ENCODE measurements at regions not wholly inside any gene's neighbourhood (a gene's known extent, or its start where the extent isn't known, plus 50 kb on each side); places are given as distances from the start of the nearest gene placed in this dataset.

DNA sequence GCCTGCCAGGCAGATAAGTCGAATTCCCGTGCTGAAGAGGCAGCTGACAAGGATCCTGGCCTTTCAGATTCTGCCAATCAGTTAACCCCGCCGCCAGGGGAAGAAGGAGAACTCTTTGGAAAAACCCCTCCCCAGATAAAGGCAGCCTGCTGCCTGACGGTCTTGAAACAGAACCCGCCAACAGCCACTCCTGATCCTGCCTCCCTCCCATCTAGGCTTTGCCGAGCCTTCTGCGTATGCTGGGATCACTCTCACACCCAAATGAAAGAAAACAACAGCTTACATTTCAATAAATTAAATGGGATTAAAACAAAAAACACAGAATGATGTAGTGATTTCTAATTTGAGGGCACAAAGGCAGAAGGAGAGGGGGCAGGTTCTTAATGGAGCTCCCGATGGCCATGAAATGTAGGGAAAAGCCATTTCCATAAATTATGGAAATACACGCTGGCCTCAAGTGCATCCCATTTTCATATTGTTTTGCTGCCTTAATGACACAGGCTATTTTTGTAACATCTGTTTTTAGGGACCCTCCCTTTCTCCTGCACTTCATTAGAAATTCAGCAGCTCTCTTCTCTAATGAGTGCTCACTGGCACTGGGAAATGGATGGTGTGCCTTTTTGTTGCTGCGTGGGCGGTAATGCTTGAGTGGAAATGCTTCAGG, 319.1 kb downstream of the MED10 start:
- no peaks in the 10 kb centered on the region for H3K4me1 ChIP-seq (ENCODE audit: insufficient read depth, low read length)
- H3K9me3 ChIP-seq (ENCODE audit: insufficient read depth, low read depth, low read length) = peaks cover 3% of the 10 kb centered on the region; the same call in 1 of the 2 replicates
- no peak overlapping the region for H3K4me3 ChIP-seq (ENCODE audit: low read length)
- no peak overlapping the region for H3K9ac ChIP-seq (ENCODE audit: low read depth, low read length)
- no peaks in the 10 kb centered on the region for H3K27me3 ChIP-seq (ENCODE audit: insufficient read depth, low read length)
- H3K27ac ChIP-seq (ENCODE audit: low read depth, low read length) = no peak overlapping the region
- 87% methylated on average over 12 of the region's 12 CpGs for WGBS
- no peaks in the 10 kb centered on the region for H3K36me3 ChIP-seq (ENCODE audit: insufficient read depth, low read length)

DNA sequence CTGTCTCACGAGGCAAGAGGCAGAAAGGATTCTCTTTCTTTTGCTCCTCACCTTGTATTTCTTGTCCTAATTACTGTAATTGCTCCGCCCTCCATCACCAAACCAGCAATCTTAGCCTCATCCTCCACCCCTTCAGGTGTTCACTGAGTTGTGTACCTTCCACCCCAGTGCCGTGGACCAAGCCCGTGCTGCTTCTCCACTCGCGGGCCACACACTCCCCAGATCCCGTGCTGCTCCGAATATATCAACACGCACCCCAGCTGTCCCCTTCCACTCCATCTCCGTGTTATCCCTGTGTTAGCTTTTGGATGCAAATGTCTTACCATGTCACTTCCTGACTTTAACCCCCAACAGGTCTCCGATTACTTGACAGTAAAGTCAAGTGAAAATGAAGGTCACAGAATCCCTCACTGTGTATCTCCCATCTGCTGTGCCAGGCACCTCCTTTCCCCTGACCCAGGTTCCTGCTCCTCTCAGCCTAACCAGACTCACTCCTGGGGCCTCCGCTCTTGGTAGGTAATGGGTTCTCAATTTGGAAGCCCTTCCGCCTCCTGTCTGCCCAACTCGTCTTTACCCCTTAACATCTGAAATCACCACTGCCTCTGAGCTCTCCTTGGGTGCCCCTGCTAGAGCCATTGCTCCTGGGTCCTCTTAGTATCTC, 320.2 kb downstream of the MED10 start:
- Histone ChIP-seq H3K27ac (ENCODE audit: low read depth, low read length) (no peak overlapping the region), H3K4me1 (ENCODE audit: insufficient read depth, low read length) (no peaks in the 10 kb centered on the region), H3K4me3 (ENCODE audit: low read length) (no peak overlapping the region), H3K36me3 (ENCODE audit: insufficient read depth, low read length) (no peaks in the 10 kb centered on the region), H3K9me3 (ENCODE audit: insufficient read depth, low read depth, low read length) (peaks cover 2% of the 10 kb centered on the region; the same call in 1 of the 2 replicates), H3K27me3 (ENCODE audit: insufficient read depth, low read length) (no peaks in the 10 kb centered on the region), H3K9ac (ENCODE audit: low read depth, low read length) (no peak overlapping the region)
- 95% methylated on average over 14 of the region's 14 CpGs for WGBS

DNA sequence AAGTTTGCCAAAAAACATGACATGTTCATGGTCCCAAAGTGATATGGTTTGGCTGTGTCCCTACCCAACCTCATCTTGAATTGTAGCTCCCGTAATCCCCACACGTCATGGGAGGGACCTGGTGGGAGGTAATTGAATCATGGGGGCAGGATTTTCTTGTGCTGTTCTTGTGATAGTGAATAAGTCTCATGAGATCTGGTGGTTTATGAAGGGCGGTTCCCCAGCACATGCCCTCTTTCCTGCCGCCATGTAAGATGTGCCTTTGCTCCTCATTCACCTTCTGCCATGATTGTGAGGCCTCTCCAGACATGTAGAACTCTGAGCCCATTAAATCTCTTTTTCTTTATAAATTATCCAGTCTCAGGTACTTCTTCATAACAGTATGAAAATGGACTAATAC, 322.1 kb downstream of the MED10 start:
- Histone ChIP-seq H3K36me3 (ENCODE audit: insufficient read depth, low read length) (no peaks in the 10 kb centered on the region), H3K4me3 (ENCODE audit: low read length) (no peak overlapping the region), H3K27me3 (ENCODE audit: insufficient read depth, low read length) (no peaks in the 10 kb centered on the region), H3K9ac (ENCODE audit: low read depth, low read length) (no peak overlapping the region), H3K27ac (ENCODE audit: low read depth, low read length) (no peak overlapping the region), H3K9me3 (ENCODE audit: insufficient read depth, low read depth, low read length) (no peaks in the 10 kb centered on the region; the same call in 1 of the 2 replicates), H3K4me1 (ENCODE audit: insufficient read depth, low read length) (no peaks in the 10 kb centered on the region)
- 86% methylated on average over 4 of the region's 4 CpGs for WGBS

DNA sequence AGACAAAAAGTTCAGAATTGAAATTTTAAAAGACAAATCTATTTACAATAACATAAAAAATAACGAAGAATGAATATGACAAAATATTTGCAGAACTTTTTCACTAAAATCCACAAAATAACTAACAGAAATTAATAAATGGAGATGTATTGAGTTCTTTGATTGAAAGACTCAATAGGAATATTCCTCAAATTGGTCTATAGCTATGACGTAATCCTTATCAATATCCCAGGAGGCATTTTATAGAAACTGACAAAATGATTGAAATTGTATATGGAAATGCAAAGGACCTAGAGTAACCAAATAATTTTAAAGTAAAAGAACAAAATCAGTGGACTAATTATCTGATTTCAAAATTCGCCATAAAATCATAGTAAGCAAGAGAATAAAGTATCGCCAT, 328.7 kb downstream of the MED10 start:
- WGBS = no CpG with 5 or more reads among the region's 4 CpGs
- no peak overlapping the region for H3K4me3 ChIP-seq (ENCODE audit: low read length)

DNA sequence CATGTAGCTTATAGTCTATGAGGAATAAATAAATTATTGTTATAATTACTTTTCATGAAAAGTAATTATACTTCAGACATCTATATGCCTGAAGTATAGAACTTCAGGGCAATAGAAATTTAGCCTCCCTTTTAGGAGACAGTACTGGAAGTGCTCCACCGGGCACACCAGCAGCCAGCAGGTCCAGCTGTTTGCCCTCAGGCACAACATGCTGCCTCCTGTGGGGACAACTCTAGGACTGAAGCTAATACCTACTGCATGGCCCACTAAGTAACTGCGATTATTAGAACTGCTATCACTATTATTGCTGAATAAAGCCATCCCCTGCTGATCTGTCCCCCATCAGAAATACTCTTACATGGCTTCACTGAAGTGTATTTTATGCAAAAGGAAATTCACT, 329.6 kb downstream of the MED10 start:
- 91% methylated on average over 2 of the region's 2 CpGs for WGBS
- Histone ChIP-seq H3K27ac (ENCODE audit: low read depth, low read length) (no peak overlapping the region), H3K27me3 (ENCODE audit: insufficient read depth, low read length) (no peaks in the 10 kb centered on the region)

More for the DNA sequence above, 328.7 kb downstream of the MED10 start:
- H3K36me3 ChIP-seq (ENCODE audit: insufficient read depth, low read length) = no peaks in the 10 kb centered on the region
- 0 out of 2 replicates have a peak, but pooled peaks cover 5% of the 10 kb centered on the region for H3K9me3 ChIP-seq (ENCODE audit: insufficient read depth, low read depth, low read length)
- no peaks in the 10 kb centered on the region for H3K27me3 ChIP-seq (ENCODE audit: insufficient read depth, low read length)
- no peak overlapping the region for H3K27ac ChIP-seq (ENCODE audit: low read depth, low read length)
- H3K4me1 ChIP-seq (ENCODE audit: insufficient read depth, low read length) = no peaks in the 10 kb centered on the region
- no peak overlapping the region for H3K9ac ChIP-seq (ENCODE audit: low read depth, low read length)

DNA sequence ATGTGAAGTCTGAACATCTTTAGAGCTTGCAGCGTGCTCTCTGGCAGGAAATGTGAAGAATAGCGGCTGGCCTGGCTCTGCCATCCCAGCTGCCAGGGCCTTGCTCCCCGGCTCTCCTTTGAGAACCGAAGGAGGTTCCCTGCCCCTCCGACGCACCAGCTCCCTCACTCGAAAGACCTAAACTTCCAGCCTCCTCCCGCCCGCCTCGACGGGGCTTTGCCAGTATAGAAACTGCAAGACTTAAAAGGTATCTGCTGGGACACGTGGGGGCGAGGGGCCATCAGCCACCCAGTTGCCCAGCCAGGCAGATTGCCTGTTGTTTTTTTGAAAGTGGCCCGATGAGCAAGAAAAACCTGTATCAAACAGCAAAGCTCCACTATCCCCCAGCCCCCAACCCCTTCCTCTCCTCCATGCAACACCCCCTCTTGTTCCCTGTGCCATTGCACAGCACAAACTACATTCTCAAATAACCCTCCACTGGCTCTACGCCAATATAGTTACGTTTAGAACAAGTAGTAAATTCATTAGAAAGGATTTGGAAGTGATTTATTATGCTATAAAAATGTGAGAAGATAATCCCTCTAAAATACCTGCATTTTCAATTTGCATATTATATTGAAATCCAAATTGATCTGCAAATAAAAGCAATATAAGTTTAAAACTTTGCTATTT, 331.9 kb downstream of the MED10 start:
- no peak overlapping the region for H3K27ac ChIP-seq (ENCODE audit: low read depth, low read length)
- H3K4me1 ChIP-seq (ENCODE audit: insufficient read depth, low read length) = no peaks in the 10 kb centered on the region
- 0 out of 2 replicates have a peak, but pooled peaks cover 5% of the 10 kb centered on the region for H3K9me3 ChIP-seq (ENCODE audit: insufficient read depth, low read depth, low read length)
- no peaks in the 10 kb centered on the region for H3K36me3 ChIP-seq (ENCODE audit: insufficient read depth, low read length)
- no peak overlapping the region for H3K9ac ChIP-seq (ENCODE audit: low read depth, low read length)
- H3K4me3 ChIP-seq (ENCODE audit: low read length) = no peak overlapping the region
- no peaks in the 10 kb centered on the region for H3K27me3 ChIP-seq (ENCODE audit: insufficient read depth, low read length)
- 92% methylated on average over 14 of the region's 16 CpGs for WGBS

More for the DNA sequence above, 329.6 kb downstream of the MED10 start:
- H3K4me3 ChIP-seq (ENCODE audit: low read length) = no peak overlapping the region
- H3K9ac ChIP-seq (ENCODE audit: low read depth, low read length) = no peak overlapping the region
- no peaks in the 10 kb centered on the region for H3K4me1 ChIP-seq (ENCODE audit: insufficient read depth, low read length)
- H3K36me3 ChIP-seq (ENCODE audit: insufficient read depth, low read length) = no peaks in the 10 kb centered on the region
- 0 out of 2 replicates have a peak, but pooled peaks cover 5% of the 10 kb centered on the region for H3K9me3 ChIP-seq (ENCODE audit: insufficient read depth, low read depth, low read length)

DNA sequence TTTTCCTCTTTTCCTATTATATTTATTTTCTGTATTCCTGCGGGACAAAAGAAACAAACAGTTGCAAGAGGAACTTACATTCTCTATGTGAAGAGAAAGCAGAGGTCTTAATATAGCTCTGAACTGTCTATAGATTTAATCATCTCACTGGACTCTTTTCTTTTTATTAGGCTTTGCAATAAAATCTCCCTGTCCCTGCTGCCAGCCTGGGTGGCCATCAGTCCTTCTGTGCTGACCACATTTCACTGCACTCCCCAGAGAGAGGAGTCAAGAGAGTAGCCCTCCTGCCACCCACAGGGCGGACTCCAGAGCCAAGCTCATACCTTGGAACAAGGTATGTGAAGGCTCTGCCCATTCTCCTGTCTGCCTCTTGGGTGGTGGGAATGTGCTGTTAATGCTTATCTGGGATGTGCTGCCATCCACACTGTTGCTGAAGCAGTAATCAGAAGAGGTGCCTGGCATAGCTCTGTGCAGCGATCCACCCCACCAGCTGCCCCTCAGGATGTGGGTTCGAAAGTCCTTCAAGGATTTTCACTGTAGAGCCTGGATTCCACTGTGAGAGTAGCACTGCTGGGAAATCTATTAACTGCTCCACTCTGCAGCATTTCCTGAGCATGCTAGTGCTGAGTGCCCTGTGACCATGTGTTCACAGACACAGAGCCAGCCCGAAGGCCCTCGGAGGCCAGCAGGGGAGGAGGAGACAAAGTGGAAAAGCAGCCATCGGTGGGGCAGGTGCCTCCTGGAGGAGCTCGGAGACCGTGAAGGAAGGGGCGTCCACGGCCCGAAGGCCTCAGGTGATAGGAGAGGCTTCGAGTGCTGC, 334.6 kb downstream of the MED10 start:
- Histone ChIP-seq H3K9me3 (ENCODE audit: insufficient read depth, low read depth, low read length) (no peaks in the 10 kb centered on the region), H3K27me3 (ENCODE audit: insufficient read depth, low read length) (no peaks in the 10 kb centered on the region), H3K4me3 (ENCODE audit: low read length) (no peak overlapping the region), H3K4me1 (ENCODE audit: insufficient read depth, low read length) (no peaks in the 10 kb centered on the region), H3K9ac (ENCODE audit: low read depth, low read length) (no peak overlapping the region), H3K36me3 (ENCODE audit: insufficient read depth, low read length) (no peaks in the 10 kb centered on the region), H3K27ac (ENCODE audit: low read depth, low read length) (no peak overlapping the region)
- WGBS = 91% methylated on average over 13 of the region's 13 CpGs

DNA sequence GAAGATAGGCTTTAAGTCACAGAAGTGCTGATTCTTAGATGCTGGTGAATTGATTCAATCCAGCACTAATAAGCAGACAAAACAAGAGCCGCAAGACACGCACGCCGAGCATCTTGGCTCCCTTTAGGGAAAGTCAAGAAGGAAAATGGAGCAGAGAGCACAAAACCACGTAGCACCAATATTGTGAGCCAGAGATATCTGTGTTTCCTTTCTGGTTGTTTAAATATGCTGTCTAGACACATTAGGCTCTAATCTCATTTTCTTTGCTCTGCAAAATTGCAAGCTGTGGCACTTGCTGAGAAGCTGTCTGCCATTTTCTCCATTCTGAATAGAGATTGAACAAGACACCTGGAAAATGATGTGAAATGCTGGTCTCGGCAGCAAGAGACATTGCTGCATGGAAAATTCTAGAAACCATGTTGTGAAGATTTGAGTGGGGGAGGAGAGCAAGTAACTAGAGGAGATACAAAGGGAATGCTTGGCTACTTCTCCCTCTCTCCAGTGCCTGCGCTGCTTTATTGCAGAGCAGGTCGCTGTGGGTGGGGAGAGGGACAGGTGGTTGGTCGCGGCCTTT, 336.3 kb downstream of the MED10 start:
- 89% methylated on average over 8 of the region's 10 CpGs for WGBS
- H3K27me3 ChIP-seq (ENCODE audit: insufficient read depth, low read length) = no peaks in the 10 kb centered on the region

DNA sequence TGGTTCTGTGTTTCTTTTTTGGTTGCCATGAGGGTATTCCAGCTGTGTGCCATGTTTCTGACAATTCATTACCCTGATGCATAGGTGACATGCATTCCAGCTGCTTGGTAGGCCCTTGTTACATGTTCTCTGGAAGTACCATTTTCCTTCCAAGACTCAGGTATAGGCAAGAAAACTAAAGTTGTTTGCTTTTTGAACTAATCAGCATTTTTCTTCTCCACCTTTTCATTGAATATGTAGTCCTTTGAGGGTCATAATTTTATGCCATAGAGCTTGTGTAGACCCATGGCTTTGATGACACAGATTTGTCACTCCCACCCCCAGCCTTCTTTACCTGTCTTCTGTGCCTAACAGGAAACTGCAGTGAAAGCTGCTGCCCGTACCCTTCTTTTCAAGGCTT, 339.2 kb downstream of the MED10 start:
- 90% methylated on average over 1 of the region's 1 CpG for WGBS
- Histone ChIP-seq H3K9ac (ENCODE audit: low read depth, low read length) (no peak overlapping the region), H3K27ac (ENCODE audit: low read depth, low read length) (no peak overlapping the region), H3K27me3 (ENCODE audit: insufficient read depth, low read length) (no peaks in the 10 kb centered on the region), H3K36me3 (ENCODE audit: insufficient read depth, low read length) (no peaks in the 10 kb centered on the region), H3K4me1 (ENCODE audit: insufficient read depth, low read length) (no peaks in the 10 kb centered on the region), H3K9me3 (ENCODE audit: insufficient read depth, low read depth, low read length) (no peaks in the 10 kb centered on the region), H3K4me3 (ENCODE audit: low read length) (no peak overlapping the region)

More for the DNA sequence above, 336.3 kb downstream of the MED10 start:
- H3K27ac ChIP-seq (ENCODE audit: low read depth, low read length) = no peak overlapping the region
- no peaks in the 10 kb centered on the region for H3K36me3 ChIP-seq (ENCODE audit: insufficient read depth, low read length)
- H3K4me1 ChIP-seq (ENCODE audit: insufficient read depth, low read length) = no peaks in the 10 kb centered on the region
- H3K9ac ChIP-seq (ENCODE audit: low read depth, low read length) = no peak overlapping the region
- H3K4me3 ChIP-seq (ENCODE audit: low read length) = no peak overlapping the region
- H3K9me3 ChIP-seq (ENCODE audit: insufficient read depth, low read depth, low read length) = no peaks in the 10 kb centered on the region

DNA sequence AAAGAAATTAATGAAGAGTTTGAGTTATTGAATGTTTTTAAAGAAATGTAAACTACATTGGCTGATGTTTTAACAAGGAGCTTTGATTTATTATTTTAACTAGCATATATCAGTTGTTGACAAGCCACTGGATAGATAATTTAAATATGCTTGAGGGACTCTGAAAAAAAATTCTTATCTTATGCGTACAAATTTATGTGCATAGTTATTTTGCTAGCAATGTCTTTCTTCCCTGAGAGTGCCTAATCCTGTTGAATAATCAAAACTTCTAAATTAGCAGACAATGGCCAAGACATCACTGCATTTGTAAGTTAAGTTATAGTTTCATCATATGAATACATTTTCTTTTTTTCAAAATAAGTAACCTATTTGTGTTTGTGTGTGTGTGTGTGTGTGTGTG, 342.3 kb downstream of the MED10 start:
- 0 out of 2 replicates have a peak, but pooled peaks cover 4% of the 10 kb centered on the region for H3K9me3 ChIP-seq (ENCODE audit: insufficient read depth, low read depth, low read length)
- no peaks in the 10 kb centered on the region for H3K27me3 ChIP-seq (ENCODE audit: insufficient read depth, low read length)
- H3K4me1 ChIP-seq (ENCODE audit: insufficient read depth, low read length) = no peaks in the 10 kb centered on the region
- no peak overlapping the region for H3K9ac ChIP-seq (ENCODE audit: low read depth, low read length)
- 100% methylated on average over 1 of the region's 1 CpG for WGBS
- H3K4me3 ChIP-seq (ENCODE audit: low read length) = no peak overlapping the region
- H3K27ac ChIP-seq (ENCODE audit: low read depth, low read length) = no peak overlapping the region
- no peaks in the 10 kb centered on the region for H3K36me3 ChIP-seq (ENCODE audit: insufficient read depth, low read length)

Data from HUES64 (cell line).